ENCODE measurements at regions not wholly inside any gene's neighbourhood (a gene's known extent, or its start where the extent isn't known, plus 50 kb on each side); places are given as distances from the start of the nearest gene placed in this dataset.
"Not testable (repeated sequence)": the region's sequence is repeated elsewhere in the genome, so short reads cannot be mapped to it uniquely, and the experiment has no call there.

DNA sequence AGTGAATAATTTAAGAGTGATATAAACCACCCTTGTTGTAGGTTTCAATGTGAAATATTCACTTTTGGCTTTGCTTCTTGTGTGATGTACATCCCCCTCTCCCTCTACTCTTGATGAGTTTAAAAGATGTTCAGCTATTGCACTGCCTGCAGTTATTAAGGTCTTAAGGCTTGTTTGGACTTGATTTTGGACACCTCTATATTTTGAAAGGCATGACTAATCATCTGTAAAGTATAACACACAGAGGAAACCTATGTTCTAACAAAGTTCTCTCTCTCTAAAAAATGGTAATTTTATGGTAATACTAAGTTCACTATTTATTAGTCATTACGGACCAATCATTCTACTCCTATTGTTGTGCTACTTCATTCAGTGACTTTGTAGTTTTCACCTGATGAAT is 1719.9 kb downstream of the GRIK2 start:
- no peak for DNase-seq (ENCODE audit: low read depth in 2 of 3, low spot score in 2 of 3)

- DNase-seq (ENCODE audit: low read depth in 2 of 3, low spot score in 2 of 3) = no peak
These were observed 1714.5 kb downstream of the GRIK2 start for GRCh38 chr6:103107985-103108384.

DNA sequence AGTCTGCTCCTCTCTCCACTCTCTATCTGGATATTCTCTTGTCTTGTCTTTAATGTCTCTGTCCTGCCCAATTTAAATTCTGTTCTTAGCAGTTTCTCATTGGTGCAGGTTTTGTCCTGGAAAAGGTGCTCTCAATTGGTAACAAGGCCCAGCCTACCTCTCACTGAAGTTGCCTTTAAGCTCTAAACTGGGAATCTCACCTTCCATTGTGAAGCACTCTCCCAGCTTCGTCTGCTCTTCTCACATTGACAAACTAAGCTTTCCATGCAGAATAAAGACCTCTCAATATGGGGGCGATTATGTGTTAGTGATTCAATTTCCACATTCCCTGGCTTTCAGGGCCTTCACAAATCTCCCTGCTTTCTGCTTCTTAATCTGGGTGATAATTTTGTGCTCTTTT is 1712.2 kb downstream of the GRIK2 start:
- no peak for DNase-seq (ENCODE audit: low read depth in 2 of 3, low spot score in 2 of 3)

GRCh38 chr6:103101267-103101666 is 1707.8 kb downstream of the GRIK2 start:
- DNase-seq (ENCODE audit: low read depth in 2 of 3, low spot score in 2 of 3) = no peak

- not testable (repeated sequence) for DNase-seq (ENCODE audit: low read depth in 2 of 3, low spot score in 2 of 3)
These were observed 1698.9 kb downstream of the GRIK2 start for GRCh38 chr6:103092414-103092813.

GRCh38 chr6:103085801-103086200 is 1692.3 kb downstream of the GRIK2 start:
- no peak for DNase-seq (ENCODE audit: low read depth in 2 of 3, low spot score in 2 of 3)

GRCh38 chr6:103081876-103082630 is 1688.5 kb downstream of the GRIK2 start:
- no peak for DNase-seq (ENCODE audit: low read depth in 2 of 3, low spot score in 2 of 3)

DNA sequence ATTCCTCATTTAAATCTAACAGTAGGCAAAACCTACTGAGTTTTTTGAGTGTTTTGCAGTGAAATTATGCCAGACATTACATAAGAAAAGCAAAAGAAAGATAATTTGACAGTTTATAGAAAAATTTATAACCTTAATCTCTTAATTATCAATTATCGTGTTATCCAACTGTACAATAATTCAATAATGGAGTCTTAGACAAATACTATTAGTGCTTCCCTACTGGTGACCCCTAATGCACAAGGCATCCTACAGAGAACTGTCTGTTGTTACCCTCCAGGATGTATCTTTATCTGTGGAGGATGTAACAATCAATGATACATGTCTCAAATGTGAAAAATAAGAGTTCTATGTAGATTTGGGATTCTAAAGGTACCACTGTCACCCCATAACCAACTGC is 1687.6 kb downstream of the GRIK2 start:
- DNase-seq (ENCODE audit: low read depth in 2 of 3, low spot score in 2 of 3) = no peak

DNA sequence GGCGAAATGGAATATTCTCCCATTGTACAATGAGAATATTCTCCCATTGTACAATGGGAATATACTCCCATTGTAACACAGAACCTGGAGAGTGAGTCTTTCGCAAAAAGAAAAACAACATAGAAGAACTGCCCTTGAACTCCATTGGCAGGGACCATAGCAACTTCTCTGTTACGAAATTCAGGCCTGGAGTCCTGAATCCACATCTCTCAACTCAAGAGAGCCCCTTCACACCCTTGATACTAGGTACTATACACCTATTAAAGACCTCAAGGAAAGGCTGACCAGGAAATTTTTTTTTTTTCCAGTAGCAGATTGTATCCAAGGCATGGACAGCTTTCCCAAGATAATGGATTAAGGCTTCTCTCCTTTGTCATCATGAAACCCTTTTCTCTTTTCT is 1687.0 kb downstream of the GRIK2 start:
- DNase-seq (ENCODE audit: low read depth in 2 of 3, low spot score in 2 of 3) = no peak

- no peak for DNase-seq (ENCODE audit: low read depth in 2 of 3, low spot score in 2 of 3)
These were observed 1686.4 kb downstream of the GRIK2 start for GRCh38 chr6:103079867-103080266.

- no peak for DNase-seq (ENCODE audit: low read depth in 2 of 3, low spot score in 2 of 3)
These were observed 1668.6 kb downstream of the GRIK2 start for GRCh38 chr6:103062136-103062535.

- DNase-seq (ENCODE audit: low read depth in 2 of 3, low spot score in 2 of 3) = no peak
These were observed 1654.1 kb downstream of the GRIK2 start for GRCh38 chr6:103047567-103047966.

DNA sequence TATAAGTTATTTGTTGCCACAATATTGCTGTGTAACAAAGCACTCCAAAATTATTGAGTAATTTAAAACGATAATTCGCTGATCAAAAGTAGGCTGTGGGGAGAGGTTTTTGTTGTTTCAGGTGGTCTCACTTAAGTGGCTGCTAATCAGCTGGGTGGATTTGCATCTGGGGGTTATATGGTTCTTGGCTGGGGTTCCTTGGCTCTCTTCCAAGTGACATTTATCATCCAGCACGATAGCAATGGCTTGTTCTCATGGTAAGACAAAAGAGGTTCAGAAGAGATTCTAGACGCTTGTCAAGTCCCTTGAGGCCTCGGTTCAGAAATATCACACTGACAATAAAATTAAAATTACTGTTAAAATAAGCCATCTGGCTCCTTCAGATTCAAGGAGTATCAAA is 1648.8 kb downstream of the GRIK2 start:
- no peak for DNase-seq (ENCODE audit: low read depth in 2 of 3, low spot score in 2 of 3)

DNA sequence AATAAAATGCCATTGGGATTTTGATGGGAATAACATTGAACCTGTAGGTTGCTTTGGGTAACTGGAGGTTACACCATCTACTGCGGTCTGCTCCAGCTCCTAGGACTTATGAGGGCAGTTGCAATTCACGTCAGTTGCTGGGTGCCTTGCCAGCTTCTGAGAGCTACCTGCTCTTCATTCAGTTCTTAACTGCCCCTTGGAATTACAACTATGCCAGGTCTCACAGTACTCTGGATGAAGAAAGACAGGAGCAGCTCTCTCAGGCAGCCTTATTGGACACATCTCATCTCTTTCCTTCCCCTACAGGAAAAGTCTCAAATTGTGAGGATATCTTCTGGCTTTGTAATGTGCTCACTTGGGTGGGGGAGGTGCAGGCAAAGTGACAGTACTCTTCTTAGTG is 1643.3 kb downstream of the GRIK2 start:
- DNase-seq (ENCODE audit: low read depth in 2 of 3, low spot score in 2 of 3) = no peak

DNA sequence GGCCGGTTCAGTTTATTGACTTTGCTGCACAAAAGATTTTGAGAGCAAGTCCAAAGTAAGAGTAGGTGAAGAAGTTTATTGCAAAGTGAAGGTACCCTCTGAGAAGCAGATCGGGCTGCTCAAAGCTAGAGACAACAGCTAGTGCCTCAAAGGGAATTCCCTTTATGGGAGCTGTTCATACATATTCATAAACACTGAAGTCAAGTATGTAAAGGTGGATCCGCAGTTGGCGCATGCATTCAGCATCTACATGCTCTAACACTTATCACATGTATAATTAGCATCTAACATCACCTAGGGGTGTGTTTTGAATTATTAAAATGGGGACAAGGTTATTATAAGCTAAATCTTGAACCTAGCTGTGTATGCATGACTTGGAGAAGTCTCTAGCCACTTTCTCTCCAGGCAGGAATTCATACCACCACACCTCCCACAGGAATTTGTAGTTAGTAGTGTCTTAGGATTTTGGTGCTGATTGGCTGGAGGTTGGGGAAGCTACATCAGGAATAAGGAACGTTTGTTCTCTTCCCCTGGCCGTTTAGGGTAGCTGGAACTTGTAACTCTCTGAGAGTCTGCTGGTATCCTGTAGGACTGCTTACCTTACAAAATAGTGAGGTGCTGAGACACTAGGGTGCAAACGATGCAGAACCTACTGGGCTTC is 1633.9 kb downstream of the GRIK2 start:
- no peak for DNase-seq (ENCODE audit: low read depth in 2 of 3, low spot score in 2 of 3)

DNA sequence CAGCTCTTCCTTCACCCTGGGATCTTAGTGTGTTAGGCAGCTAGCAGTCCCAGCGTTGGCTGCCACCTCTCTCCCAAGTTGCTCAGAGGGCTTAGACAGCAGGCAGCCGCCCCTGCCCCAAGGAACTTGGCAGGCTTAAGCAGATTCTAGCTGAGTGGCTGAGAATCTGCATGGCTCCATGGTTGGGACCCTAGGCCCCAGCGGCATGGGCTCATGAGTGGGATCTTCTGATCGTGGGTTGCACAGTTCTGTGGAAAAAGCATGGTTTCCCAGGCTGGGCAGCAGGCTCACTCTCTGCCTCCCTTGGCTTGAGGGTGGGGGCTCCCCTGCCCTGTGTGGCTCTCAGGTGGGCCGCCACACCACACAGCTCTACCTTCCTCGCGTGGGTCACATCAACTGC is 1624.9 kb downstream of the GRIK2 start:
- DNase-seq (ENCODE audit: low read depth in 2 of 3, low spot score in 2 of 3) = no peak

GRCh38 chr6:103017878-103018277 is 1624.4 kb downstream of the GRIK2 start:
- DNase-seq (ENCODE audit: low read depth in 2 of 3, low spot score in 2 of 3) = no peak

GRCh38 chr6:103011605-103012004 is 1618.1 kb downstream of the GRIK2 start:
- no peak for DNase-seq (ENCODE audit: low read depth in 2 of 3, low spot score in 2 of 3)

DNA sequence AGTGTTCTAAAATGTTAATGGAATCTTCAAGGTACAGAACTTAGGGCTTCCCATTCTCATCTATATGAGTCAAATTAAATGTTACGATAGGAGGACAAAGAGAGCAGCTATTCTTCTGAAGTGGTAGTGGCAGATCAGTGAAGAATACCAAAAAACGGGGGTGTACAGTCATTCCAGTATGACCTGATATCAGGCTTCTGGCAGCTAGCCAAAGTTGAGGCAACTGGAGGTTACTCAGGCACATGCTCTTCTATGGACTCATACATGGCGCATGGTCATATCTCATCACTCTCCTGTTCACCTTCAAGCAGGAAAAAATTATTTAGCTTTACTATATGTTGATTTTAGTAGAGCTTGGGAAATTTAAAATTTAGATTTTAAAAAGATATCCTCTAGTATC is 1608.8 kb downstream of the GRIK2 start:
- DNase-seq (ENCODE audit: low read depth in 2 of 3, low spot score in 2 of 3) = no peak

DNA sequence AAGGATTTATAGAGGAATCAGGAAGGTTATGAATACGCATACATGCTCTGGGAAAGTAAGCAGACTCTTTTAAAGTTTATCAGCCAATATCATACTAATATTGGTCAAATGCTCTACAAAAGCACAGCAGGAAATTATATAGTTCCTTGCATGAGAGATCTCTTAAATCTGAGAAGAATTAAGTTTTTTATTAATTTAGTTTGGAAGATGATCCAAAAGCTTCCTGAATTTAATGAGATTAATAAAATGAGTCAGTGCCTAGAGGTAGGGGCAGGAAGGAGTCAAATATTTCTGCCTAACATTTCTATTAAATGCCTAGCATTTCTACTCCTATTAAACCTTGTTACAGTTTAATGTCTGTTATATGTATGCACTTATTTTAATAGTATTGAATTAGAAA is 1608.2 kb downstream of the GRIK2 start:
- no peak for DNase-seq (ENCODE audit: low read depth in 2 of 3, low spot score in 2 of 3)

DNA sequence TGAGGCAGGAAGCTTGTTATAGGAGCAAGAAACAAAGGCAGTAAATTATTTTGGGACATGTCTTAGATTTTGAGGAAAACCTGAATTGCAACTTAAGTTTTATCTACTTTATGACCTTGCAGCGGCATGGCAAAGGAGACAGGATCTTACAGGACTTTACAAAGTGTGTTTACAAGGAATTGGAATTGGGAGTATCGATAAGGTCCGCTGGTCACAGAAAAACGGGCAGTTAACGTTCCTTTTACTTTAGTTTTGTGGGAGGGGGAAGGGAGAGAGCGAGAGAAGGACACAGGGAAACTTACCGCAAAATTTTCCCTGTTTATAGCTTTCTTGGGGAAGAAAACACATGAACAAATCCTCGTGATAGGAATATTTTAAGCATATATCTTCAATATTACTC is 1607.2 kb downstream of the GRIK2 start:
- DNase-seq (ENCODE audit: low read depth in 2 of 3, low spot score in 2 of 3) = no peak

- no peak for DNase-seq (ENCODE audit: low read depth in 2 of 3, low spot score in 2 of 3)
These were observed 1602.0 kb downstream of the GRIK2 start for GRCh38 chr6:102995491-102995890.

GRCh38 chr6:102994866-102995265 is 1601.4 kb downstream of the GRIK2 start:
- no peak for DNase-seq (ENCODE audit: low read depth in 2 of 3, low spot score in 2 of 3)

Data from activated CD8-positive, alpha-beta memory T cell treated with anti-CD3 and anti-CD28 coated beads for 48 hours (primary cell).